HEK293T (cell line): ENCODE measurements at regions not wholly inside any gene's neighbourhood (a gene's known extent, or its start where the extent isn't known, plus 50 kb on each side); places are given as distances from the start of the nearest gene placed in this dataset.

Source experiments
- ARNT ChIP-seq: fragments of 450-650 bp; IDR thresholded peaks from 2 replicates; pipeline ENCODE4 v1.6.1; 2017; ENCODE audit warnings: mild to moderate bottlenecking
- BHLHE40 ChIP-seq: fragments of 450-650 bp; IDR thresholded peaks from 2 replicates; pipeline ENCODE4 v1.6.1; 2016; ENCODE audit warnings: mild to moderate bottlenecking, moderate library complexity, borderline replicate concordance
- CTBP1 ChIP-seq: fragments of 450-650 bp; IDR thresholded peaks from 2 replicates; pipeline ENCODE4 v1.6.1; 2016; ENCODE audit warnings: borderline replicate concordance
- FOXA1 ChIP-seq: fragments of 450-650 bp; IDR thresholded peaks from 2 replicates; pipeline ENCODE4 v1.6.1; 2016; ENCODE audit warnings: mild to moderate bottlenecking
- FOXK2 ChIP-seq: fragments of 450-650 bp; IDR thresholded peaks from 2 replicates; pipeline ENCODE4 v1.6.1; 2016; ENCODE audit warnings: mild to moderate bottlenecking
- FOXM1 ChIP-seq: fragments of 450-650 bp; IDR thresholded peaks from 2 replicates; pipeline ENCODE4 v1.6.1; 2017; ENCODE audit warnings: mild to moderate bottlenecking, borderline replicate concordance
- HDGF ChIP-seq: fragments of 450-650 bp; IDR thresholded peaks from 2 replicates; pipeline ENCODE4 v1.6.1; 2017; ENCODE audit warnings: antibody characterized with exemption, borderline replicate concordance
- LEF1 ChIP-seq: fragments of 450-650 bp; IDR thresholded peaks from 2 replicates; pipeline ENCODE4 v1.6.1; 2017; ENCODE audit warnings: mild to moderate bottlenecking, borderline replicate concordance
- NFRKB ChIP-seq: fragments of 450-650 bp; IDR thresholded peaks from 2 replicates; pipeline ENCODE4 v1.6.1; 2016; ENCODE audit warnings: mild to moderate bottlenecking, moderate library complexity
- SP1 ChIP-seq: fragments of 450-650 bp; IDR thresholded peaks from 2 replicates; pipeline ENCODE4 v1.6.1; 2017
- SUZ12 ChIP-seq: fragments of 450-650 bp; IDR thresholded peaks from 2 replicates; pipeline ENCODE4 v1.6.1; 2016; ENCODE audit warnings: mild to moderate bottlenecking
- TARDBP ChIP-seq: fragments of 450-650 bp; IDR thresholded peaks from 2 replicates; pipeline ENCODE4 v1.6.1; 2016
- ZNF384 ChIP-seq: fragments of 450-650 bp; IDR thresholded peaks from 2 replicates; pipeline ENCODE4 v1.6.1; 2016

DNA sequence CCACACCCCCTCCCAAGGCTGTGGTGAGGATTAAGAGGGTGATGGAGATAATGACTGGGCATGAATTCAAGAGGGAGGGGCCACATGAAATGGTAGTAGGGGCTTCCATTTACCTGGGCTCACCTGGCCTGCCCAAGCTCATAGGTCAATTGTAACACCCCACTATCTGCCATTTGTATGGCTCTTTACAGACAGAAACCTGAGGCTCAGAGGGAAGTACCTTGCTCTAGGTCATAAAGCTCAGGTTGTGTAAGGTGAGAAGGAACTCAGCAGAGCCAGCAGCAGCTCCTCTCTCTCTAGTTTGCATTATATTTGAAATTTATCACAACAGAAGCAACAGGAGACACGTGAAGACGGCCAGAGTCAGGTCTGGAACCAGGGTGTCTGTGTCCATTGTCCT lies 133.4 kb upstream of the ALDH1B1 start:
- TF ChIP-seq ZNF384 (no peak), BHLHE40 (no peak), FOXM1 (no peak), HDGF (no peak), SUZ12 (no peak), FOXK2 (no peak), NFRKB (no peak), LEF1 (no peak), TARDBP (no peak), SP1 (no peak), ARNT (no peak), CTBP1 (no peak), FOXA1 (no peak)
